ENCODE measurements at regions not wholly inside any gene's neighbourhood (a gene's known extent, or its start where the extent isn't known, plus 50 kb on each side); places are given as distances from the start of the nearest gene placed in this dataset.
"Not testable (repeated sequence)": the region's sequence is repeated elsewhere in the genome, so short reads cannot be mapped to it uniquely, and the experiment has no call there.

DNA sequence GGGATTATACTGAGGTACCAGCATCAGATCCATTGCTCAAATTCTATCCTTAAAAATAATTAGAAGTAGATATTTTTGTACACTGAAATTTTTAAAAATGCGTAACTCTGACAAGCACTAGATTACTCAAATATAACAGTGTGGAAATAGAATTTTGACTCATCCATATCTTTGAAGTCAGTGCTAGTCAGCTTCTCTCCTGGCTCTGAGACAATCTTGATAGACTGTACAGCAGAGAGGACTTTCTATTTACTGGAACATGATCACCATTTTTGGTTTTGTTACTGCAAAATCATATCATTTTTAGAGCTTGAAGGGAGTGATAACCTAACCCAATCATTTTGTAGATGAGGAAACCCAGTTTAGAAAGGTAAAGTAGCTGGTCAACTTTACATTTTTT, 195.0 kb downstream of the MTERF1 start:
- no peak for DNase-seq (ENCODE audit: low read depth)

DNA sequence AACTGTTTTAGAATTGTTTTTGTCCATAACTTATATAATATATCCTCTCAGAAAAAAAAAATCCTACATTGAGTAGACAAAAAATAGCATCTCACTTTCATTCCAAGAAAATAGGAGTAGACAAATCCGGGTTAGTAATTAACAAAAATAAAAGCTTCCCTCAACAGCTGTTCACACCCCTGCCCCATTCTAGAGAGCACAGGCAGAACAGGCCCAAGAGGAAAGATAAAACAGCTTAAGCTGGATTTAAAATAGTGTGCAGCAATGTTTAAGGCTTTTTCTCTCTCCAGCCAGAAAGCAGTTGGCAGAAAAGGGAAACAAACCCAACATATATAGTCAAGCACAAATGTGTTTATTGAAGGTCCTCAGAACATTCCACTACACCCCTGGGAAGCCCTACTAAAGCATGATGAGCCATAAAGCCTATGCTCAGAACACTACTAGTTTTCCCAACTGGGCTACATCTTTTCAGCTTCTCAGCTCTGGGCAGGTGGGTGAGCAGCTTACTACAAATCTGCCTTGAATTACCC, 189.9 kb downstream of the MTERF1 start:
- no peak for DNase-seq (ENCODE audit: low read depth)

DNA sequence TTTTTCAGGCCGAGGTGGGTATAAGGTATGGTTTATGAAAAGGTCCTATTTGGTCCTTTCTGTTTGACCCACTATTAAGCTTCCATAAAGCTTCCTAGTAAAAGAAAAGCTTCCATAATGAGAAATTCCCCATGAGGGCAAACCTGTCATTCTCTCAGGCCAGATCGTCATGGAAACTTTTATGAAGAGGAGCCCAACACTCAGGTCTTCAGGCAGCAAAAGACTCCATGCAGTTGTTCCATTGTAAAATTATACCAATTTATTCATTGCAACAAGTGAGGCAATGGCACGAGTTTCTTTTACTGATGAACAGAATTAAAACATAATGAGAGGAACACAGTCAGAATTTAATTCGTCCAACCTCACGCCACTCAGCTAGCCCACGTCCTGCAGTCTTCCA, 188.6 kb downstream of the MTERF1 start:
- DNase-seq (ENCODE audit: low read depth), result no peak

DNA sequence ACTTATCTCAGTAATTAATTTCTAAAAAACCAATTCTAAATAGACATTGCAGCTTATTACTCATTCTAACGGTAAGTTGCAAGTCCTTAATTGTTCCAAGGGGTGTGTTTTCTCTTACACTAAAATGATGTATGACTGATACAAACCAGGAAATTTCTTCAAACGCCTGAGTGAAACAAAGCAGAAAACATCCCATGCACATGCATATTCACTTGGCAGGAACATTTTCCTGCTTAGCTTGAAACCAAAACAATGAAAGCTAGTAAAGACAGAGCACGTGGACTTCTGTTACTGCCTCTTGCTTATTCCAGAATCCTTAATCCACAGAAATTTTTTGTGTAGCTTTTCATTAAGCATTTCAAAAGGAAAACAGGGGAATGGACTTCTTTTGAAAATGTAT, 187.7 kb downstream of the MTERF1 start:
- DNase-seq (ENCODE audit: low read depth), result no peak

DNA sequence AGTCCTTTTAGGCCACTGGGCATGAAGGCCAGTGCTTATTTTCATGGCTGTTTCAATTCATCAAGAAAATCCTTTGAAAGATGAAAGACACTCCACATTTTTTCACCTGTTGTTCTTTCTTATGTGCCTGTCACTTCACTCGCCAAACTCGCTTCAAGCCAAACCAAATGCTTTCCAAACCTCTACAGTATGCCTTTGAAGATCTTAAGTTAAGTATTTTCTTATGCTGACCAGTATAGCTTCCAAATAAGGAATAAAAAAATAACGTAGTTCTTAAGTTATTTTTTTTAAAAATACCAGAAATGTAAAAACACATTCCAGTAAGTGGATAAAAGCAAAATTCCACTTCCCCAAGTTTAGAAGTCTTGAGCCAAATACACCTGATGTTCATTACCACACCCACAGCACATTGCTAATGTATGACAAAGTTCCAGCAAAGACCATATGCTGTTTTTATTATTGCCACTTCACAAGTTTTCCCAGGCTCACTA, 186.1 kb downstream of the MTERF1 start:
- no peak for DNase-seq (ENCODE audit: low read depth)

DNA sequence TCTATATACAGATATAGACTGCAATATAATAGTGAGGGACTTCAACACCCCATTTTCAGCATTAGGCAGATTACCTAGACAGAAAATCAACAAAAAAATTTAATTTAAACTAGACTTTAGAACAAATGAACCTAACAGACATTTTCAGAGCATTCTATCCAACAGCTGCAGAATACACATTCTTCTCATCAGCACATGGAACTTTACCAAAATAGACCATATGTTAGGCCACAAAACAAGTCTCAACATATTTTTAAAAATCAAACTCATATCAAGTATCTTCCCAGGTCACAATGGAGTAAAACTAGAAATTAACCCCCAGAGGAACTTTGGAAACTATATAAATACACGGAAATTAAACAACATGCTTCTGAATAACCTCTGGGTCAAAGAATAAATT, 169.6 kb downstream of the MTERF1 start:
- DNase-seq (ENCODE audit: low read depth), result no peak

DNA sequence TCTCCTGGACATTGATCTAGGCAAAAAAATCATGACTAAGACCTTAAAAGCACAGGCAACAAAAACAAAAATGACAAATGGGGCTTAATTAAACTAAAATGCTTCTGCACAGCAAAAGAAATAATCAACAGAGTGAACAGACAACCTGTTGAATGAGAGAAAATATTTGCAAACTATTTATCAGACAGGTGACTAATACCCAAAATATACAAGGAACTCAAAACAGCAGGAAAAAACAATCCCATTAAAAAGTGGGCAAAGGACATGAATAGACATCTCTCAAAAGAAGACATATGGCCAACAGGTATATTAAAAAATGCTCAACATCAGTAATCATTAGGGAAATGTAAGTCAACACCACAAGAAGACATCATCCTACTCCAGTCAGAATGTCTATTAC, 166.8 kb downstream of the MTERF1 start:
- no peak for DNase-seq (ENCODE audit: low read depth)

DNA sequence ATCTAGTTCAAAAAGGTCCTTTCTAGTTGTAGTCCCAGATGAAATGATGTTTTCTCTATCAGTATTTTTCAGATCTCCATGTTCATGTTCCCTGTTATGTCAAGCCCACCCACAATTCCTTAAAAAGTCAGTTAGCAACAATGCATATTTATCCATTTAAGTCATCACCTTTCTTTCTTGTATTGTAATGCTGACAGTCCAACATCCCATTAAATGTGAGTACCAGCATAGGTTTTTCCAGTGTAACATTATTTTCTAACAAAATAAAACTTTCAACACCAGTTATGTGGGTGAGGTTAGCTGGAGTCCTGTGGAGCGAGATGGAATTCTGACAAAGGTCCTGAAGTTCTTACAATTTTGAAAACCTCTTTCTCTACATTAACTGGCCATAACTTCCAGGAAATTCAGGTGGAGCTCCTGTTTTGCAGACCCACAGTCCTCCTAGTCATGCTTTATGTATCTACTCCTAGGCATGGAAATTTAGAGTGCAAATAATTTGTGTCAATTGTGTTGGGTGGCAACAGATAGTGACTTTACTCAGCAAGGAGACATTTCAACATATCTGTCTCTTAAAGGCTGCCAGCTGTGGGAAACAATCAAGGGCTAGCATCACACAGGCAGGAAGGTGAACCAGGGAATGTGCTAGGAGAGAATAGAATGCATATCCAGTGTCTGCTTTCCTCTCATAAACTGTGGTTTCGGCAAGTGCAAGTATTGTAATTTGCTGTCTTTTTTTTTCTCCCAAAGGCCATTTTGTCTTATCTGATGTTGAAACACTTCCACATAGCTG, 162.6 kb downstream of the MTERF1 start:
- DNase-seq (ENCODE audit: low read depth), result no peak

DNA sequence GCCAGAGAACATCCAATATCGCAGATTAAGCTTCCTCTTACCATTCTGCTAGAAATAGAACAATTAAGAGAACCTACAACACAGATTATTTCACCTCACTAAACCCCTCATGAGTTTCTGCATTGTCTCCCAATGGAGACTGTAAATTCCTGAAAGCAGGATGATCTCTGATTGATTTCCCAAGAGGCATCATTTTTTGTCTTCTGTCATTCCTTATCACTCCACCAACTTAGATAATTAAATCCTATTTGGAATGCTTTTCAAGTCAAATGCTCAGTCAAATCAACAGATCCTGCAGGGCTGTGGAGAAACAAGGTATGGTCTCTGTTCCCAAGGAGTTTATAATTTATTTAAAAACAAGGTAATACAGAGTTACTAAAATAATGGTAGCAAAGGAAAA, 161.5 kb downstream of the MTERF1 start:
- no peak for DNase-seq (ENCODE audit: low read depth)

DNA sequence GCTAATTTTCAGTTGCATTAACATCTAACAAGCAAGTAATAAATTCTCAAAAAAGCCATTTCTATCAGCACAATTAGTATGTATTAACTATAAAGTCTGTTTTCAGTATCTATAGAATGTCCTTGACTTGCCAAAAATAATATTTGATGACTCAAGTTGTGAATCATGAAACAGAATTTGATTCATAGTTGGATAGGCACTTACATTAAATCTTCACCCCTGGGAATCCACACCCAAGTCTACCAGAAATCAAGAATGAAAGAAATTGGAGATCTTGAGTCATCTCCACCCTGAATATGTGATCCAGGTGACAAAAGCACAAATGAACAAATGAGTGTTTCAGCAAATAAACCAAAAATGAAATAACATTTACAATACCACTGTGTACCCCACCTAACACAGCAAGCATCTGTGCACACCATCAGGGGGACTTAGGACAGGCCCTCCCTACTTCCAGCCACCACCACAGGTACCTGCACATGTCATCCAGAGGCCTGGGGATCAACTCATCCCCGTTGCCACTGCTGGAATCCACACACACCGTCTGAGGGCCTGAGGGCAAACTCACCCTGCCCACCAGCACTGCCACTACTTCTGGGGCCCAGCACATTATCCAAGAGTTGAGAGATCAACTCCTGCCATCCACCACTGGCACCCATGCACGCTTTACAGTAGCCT, 160.1 kb downstream of the MTERF1 start:
- DNase-seq (ENCODE audit: low read depth), result peak; percentile 1

DNA sequence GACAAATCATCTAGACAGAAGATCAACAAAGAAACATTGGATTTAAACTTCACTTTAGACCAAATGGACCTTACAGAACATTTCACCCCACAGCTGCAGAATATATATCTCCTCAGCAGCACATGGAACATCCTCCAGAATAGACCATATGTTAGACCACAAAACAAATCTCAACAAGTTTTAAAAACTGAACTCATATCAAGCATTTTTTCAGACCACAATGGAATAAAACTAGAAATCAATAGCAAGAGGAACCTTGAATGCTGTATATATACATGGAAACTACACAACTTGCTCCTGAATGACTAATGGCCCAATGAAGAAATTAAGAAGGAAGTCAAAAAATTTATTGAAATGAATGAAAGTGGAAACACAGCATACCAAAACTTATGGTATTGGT, 157.7 kb downstream of the MTERF1 start:
- no peak for DNase-seq (ENCODE audit: low read depth)

DNA sequence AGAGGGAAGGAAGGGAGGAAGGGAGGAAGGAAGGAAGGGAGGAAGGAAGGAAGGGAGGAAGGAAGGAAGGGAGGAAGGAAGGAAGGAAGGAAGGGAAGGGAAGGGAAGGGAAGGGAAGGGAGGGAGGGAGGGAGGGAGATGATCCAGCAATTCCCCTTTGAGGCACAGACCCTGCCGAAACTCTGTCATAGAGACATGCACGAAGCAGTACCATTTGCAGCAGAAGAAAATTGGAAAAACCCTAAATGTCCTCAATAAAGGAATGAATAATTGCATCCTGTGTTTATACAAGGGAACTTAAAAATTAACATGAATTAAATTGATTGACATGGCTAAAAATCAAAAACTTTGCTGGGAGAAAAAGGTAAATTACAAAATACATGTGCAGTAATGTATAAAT, 151.5 kb downstream of the MTERF1 start:
- not testable (repeated sequence) for DNase-seq (ENCODE audit: low read depth)

DNA sequence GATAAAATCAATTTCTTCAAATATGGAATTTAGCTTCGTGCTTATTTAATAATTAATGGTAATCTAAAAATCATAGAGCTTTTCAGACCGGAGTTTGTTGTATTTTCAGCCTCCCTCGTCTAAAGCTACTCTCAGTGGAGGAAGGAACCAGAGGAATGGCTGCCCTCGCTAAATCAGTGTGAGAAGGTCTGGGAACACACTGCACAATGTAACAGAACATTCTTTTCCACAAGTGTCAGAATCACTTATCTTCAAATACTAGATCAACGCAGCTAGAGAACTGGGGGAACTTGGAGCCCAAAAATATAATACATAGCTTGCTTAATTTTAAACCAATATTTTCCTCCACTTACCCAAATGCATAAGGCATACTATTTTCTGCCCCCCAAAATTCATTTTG, 148.5 kb downstream of the MTERF1 start:
- DNase-seq (ENCODE audit: low read depth), result no peak

DNA sequence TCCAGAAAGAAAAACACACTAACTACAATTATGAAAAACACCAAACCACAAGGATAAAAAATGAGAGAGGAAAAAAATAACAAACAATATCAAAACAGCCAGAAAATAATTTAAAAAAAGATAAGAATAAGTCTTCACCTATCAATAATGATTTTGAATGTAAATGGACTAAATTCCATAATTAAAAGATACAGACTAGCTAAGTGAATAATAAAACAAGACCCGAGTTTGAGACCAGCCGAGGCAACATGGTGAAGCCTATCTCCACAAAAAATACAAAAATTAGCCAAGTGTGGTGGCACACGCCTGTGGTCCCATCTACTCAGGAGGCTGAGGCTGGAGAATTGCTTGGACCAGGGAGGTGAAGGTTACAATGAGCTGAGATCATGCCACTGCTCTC, 131.1 kb downstream of the MTERF1 start:
- DNase-seq (ENCODE audit: low read depth), result no peak

DNA sequence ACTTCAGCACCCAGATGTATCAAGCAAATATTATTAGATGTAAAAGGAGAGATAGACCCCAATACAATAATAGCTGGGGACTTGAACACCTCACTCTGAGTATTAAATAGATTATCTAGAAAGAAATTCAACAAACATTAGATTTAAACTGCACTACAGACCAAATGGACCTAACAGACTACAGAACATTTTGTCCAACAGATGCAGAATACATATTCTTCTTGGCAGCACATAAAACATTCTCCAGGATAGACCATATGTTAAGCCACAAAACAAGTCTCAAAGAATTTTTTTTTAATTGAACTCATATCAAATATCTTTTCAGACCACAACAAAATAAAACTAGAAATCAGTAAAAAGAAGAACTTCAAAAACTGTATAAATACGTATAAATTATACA, 130.4 kb downstream of the MTERF1 start:
- DNase-seq (ENCODE audit: low read depth), result no peak

DNA sequence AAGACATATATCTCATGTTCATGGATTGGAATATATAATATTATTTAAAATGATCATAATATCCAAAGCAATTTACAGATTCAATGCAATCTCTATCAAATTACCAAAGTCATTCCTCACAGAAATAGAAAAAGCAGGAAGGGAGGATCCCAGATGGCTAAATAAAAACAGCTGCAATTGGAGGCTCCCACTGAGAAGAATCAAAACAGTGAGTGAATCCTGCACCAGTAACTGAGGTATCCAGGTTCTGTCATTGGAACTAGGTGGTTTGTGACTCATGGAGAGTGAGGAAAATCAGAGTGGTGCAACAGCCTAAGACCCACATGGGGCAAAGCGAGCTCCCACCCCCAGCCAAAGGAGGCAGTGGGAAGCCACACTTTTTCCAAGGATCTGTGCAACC, 128.4 kb downstream of the MTERF1 start:
- DNase-seq (ENCODE audit: low read depth), result no peak

DNA sequence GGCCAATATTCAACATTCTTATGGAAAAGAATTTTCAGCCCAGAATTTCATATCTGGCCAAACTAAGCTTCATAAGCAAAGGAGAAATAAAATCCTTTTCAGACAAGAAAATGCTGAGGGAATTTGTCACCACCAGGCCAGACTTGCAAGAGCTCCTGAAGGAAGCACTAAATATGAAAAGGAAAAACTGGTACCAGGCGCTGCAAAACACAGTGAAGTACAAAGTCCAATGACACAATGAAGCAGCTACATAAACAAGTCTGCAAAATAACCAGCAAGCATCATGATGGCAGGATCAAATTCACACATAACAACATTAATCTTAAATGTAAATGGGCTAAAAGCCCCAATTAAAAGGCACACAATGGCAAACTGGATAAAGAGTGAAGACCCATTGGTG, 126.2 kb downstream of the MTERF1 start:
- DNase-seq (ENCODE audit: low read depth), result not testable (repeated sequence)

DNA sequence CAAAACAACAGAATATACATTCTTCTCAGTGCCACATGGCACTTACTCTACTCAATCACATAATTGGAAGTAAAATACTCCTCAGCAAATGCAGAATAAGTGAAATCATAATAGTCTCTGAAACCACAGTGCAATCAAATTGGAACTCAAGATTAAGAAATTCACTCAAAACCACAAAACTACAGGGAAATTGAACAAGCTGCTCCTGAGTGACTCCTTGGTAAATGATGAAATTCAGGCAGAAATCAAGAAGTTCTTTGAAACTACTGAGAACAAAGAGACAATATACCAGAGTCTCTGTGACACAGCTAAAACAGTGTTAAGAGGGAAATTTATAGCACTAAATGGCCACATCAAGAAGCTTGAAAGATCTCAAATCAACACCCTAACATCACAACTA, 125.4 kb downstream of the MTERF1 start:
- not testable (repeated sequence) for DNase-seq (ENCODE audit: low read depth)

DNA sequence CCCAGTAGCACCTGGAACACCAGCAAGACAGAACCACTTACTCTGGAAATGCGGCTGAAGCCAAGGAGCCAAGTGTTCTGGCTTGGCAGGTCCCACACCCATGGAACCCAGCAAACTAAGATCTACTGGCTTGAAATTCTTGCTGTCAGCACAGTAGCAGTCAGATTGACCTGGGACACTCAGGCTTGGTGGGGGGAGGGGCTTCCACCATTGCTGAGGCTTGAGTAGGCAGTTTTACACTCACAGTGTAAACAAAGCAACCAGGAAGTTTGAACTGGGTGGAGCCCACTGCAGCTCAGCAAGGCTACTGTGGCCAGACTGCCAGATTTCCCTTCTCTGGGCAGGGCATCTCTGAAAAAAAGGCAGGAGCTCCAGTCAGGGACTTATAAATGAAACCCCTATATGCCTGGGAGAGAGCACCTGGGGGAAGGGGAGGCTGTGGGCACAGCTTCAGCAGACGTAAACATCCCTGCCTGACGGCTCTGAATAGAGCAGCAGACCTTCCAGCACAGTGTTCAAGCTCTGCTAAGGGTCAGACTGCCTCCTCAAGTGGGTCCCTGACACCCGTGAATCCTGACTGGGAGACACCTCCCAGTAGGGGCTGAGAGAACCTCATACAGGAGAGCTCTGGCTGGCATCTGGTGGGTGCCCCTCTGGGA, 121.2 kb downstream of the MTERF1 start:
- peak; percentile 33 for DNase-seq (ENCODE audit: low read depth)

DNA sequence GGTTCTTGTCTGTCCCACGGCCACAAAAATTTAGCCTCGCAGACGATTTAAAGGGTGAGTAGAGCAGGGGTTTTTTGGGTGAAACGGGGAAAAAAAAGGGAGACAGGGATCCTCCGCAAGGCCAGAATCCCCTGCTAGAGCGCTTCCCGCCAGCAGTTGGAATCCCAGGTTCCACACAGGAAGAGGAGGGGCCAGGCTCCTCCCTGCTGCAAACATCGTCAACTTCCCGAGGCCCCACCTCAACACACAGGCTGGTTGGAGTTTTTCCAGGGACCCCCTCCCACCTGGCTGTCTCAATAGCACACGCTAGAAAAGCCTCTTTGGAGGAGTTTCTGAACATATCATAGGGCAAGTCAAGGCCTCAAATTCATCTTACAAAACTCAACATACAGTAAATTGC, 112.7 kb downstream of the MTERF1 start:
- no peak for DNase-seq (ENCODE audit: low read depth)

DNA sequence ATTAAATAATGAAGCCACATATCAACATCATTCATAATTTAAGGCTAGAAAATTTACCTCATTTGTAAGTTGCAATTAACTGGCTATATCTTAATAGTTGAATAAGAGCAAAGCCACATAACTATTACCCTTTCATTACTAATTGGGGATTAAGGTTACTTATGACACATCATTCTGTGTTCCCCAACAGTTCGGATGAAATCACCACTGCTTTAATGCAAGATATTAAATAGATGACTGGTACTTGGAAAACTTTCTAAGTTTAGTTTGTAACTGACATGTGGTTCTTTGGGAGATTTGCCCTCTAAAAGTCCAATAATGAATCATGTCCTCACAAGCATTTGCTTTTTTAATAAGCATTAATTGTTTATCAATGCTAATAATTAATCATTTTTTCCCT, 109.1 kb downstream of the MTERF1 start:
- no peak for DNase-seq (ENCODE audit: low read depth)

DNA sequence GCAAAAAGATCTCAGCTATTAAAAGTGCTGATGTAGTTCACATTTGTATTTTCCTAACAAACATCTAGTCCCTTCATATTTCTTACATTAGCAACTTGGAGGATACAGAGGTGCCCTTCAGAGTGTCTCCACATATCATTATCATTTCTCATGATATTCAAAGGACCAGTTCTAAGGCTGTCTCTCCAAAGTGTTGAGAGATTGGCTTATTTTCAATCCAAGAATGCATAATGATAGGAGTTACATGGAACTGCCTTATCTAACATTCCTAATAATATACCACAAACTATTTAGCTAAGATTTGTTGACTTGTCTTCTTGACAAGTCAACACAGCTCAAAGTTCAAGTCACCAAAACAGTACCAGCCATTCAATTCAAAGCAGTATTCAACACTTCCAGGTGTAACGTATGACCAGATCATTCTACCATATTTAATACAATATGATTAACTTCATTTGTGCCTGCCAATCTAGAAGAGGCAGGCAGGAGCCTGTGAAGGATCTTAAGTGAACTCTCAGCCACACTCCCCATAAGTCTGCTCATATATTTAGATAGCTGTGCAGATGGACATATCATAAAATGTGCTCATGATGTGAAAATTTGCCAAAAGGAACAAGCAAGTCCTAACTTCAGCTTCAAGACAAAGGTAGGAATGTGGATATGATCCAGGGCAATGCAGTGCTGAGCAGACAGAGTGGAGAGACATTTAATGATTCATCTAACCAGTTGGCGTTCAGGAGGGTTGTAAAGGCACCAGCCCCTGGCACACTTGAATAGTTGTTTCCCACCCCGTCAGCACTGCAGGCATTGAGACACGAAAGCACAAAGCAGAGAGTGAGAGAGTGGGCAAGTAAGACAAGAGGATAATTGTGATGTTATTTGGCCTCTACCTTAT, 108.3 kb downstream of the MTERF1 start:
- DNase-seq (ENCODE audit: low read depth), result no peak

Data from EH (cell line).